IMR-90 (cell line): ENCODE measurements at regions not wholly inside any gene's neighbourhood (a gene's known extent, or its start where the extent isn't known, plus 50 kb on each side); places are given as distances from the start of the nearest gene placed in this dataset.

ENCODE experiments used
- ATAC-seq: fragments of 200-7000 bp; cut with Tn5 transposase; 2 replicates; pipeline ENCODE4 v1.9.1; 2020; ENCODE audit warnings: low read depth, mild to moderate bottlenecking, moderate library complexity
- BruUV-seq: library from RNA; stranded (reverse); fragments of 400-500 nt; replicated peaks from 2 replicates; lab custom pipeline; 2021; lab: Mats Ljungman, UMichigan
- CTCF ChIA-PET: fragments of 300-600 bp; formaldehyde crosslinking; extraction: SDS; loops from one replicate; lab custom pipeline; 2021; ENCODE audit warnings: antibody characterized with exemption; lab: Yijun Ruan, JAX
- POLR2A ChIA-PET: fragments of 300-600 bp; sonication (Branson Sonifier 250); formaldehyde crosslinking; loops from one replicate; lab custom pipeline; 2022; ENCODE audit warnings: antibody characterized with exemption; ENCODE audit not compliant: unreplicated experiment; lab: Charles Lee
- DNase-seq: peaks from one replicate; pipeline ENCODE4 v3.0.0; 2013
- H2AFZ ChIP-seq: replicated peaks from 2 replicates; pipeline ENCODE3; 2013; ENCODE audit warnings: low read length, mild to moderate bottlenecking; ENCODE audit not compliant: poor library complexity
- H2AK5ac ChIP-seq: 2 replicates; pipeline ENCODE4 v1.6.1; 2013; ENCODE audit warnings: low read depth, low read length, inconsistent platforms
- H2AK9ac ChIP-seq: replicated peaks from 2 replicates; pipeline ENCODE3; 2013; ENCODE audit warnings: mild to moderate bottlenecking, low read depth, low read length, moderate library complexity; ENCODE audit not compliant: poor library complexity
- H2BK120ac ChIP-seq: 2 replicates; pipeline ENCODE4 v1.6.1; 2013; ENCODE audit warnings: low read depth, low read length, inconsistent platforms
- H2BK15ac ChIP-seq: 3 replicates; pipeline ENCODE4 v1.6.1; 2013; ENCODE audit warnings: low read depth, low read length, inconsistent platforms
- H2BK20ac ChIP-seq: 2 replicates; pipeline ENCODE4 v1.6.1; 2013; ENCODE audit warnings: low read depth, mild to moderate bottlenecking, inconsistent platforms, low read length, moderate library complexity
- H2BK5ac ChIP-seq: 2 replicates; pipeline ENCODE4 v1.6.1; 2013; ENCODE audit warnings: mild to moderate bottlenecking, low read depth, low read length, inconsistent platforms; ENCODE audit not compliant: poor library complexity, severe bottlenecking
- H3K14ac ChIP-seq: replicated peaks from 2 replicates; pipeline ENCODE4 v1.6.1; 2013; ENCODE audit warnings: low read depth, low read length, inconsistent platforms
- H3K18ac ChIP-seq: 2 replicates; pipeline ENCODE4 v1.6.1; 2013; ENCODE audit warnings: low read depth, low read length, control low read depth
- H3K23ac ChIP-seq: 2 replicates; pipeline ENCODE4 v1.6.1; 2013; ENCODE audit warnings: low read depth, low read length, inconsistent platforms
- H3K27ac ChIP-seq: 2 replicates; pipeline ENCODE4 v1.5.1; 2013; ENCODE audit warnings: mild to moderate bottlenecking, control low read depth, low read length; ENCODE audit not compliant: insufficient read depth
- H3K27me3 ChIP-seq: 2 replicates; pipeline ENCODE4 v1.6.1; 2013; ENCODE audit warnings: low read length; ENCODE audit not compliant: control insufficient read depth, insufficient read depth
- H3K36me3 ChIP-seq: 2 replicates; pipeline ENCODE4 v1.6.1; 2013; ENCODE audit warnings: low read length, mixed read lengths; ENCODE audit not compliant: control insufficient read depth, insufficient read depth
- H3K4ac ChIP-seq: 2 replicates; pipeline ENCODE4 v1.6.1; 2013; ENCODE audit warnings: low read depth, low read length, inconsistent platforms
- H3K4me1 ChIP-seq: 2 replicates; pipeline ENCODE4 v1.6.1; 2013; ENCODE audit warnings: low read length, mixed read lengths; ENCODE audit not compliant: control insufficient read depth, insufficient read depth
- H3K4me2 ChIP-seq: 2 replicates; pipeline ENCODE4 v1.6.1; 2013; ENCODE audit warnings: low read depth, mild to moderate bottlenecking, control low read depth, low read length, moderate library complexity
- H3K4me3 ChIP-seq: 2 replicates; pipeline ENCODE4 v1.5.1; 2013; ENCODE audit warnings: low read depth, mild to moderate bottlenecking, control low read depth, low read length, moderate library complexity; ENCODE audit not compliant: insufficient read depth
- H3K56ac ChIP-seq: 2 replicates; pipeline ENCODE4 v1.6.1; 2013; ENCODE audit warnings: low read length, inconsistent platforms; ENCODE audit not compliant: insufficient read depth; ENCODE audit errors: extremely low read depth
- H3K79me1 ChIP-seq, 2 experiments: 2 replicates each; pipeline ENCODE4 v1.6.1; 2013; ENCODE audit warnings: low read length in 2 of 2, inconsistent platforms in 1 of 2, low read depth in 1 of 2
- H3K9ac ChIP-seq: 2 replicates; pipeline ENCODE4 v1.6.1; 2013; ENCODE audit warnings: low read depth, low read length, control low read depth
- H3K9me1 ChIP-seq: 2 replicates; pipeline ENCODE4 v1.6.1; 2013; ENCODE audit warnings: low read length, inconsistent platforms; ENCODE audit not compliant: insufficient read depth
- H3K9me3 ChIP-seq: 2 replicates; pipeline ENCODE4 v1.6.1; 2013; ENCODE audit warnings: low read length; ENCODE audit not compliant: control insufficient read depth, insufficient read depth
- H4K20me1 ChIP-seq: 2 replicates; pipeline ENCODE4 v1.6.1; 2013; ENCODE audit warnings: low read length, inconsistent platforms; ENCODE audit not compliant: insufficient read depth
- H4K5ac ChIP-seq: 2 replicates; pipeline ENCODE4 v1.6.1; 2013; ENCODE audit warnings: mild to moderate bottlenecking, low read depth, low read length, control low read depth
- H4K8ac ChIP-seq, 2 experiments: 2 replicates each; pipeline ENCODE4 v1.6.1; 2013; ENCODE audit warnings: low read depth in 2 of 2, low read length in 2 of 2, control low read depth in 1 of 2, inconsistent platforms in 1 of 2
- H4K91ac ChIP-seq: 2 replicates; pipeline ENCODE4 v1.6.1; 2013; ENCODE audit warnings: low read depth, low read length, inconsistent platforms; ENCODE audit not compliant: insufficient read depth
- BHLHE40 ChIP-seq: fragments of 150-350 bp; IDR thresholded peaks from 2 replicates; pipeline ENCODE4 v1.6.1; 2016; ENCODE audit warnings: mild to moderate bottlenecking, low read depth, low read length
- CEBPB ChIP-seq: IDR thresholded peaks from 2 replicates; pipeline ENCODE4 v1.6.1; 2012; ENCODE audit warnings: low read depth, low read length, improper control_type of control experiment
- CHD1 ChIP-seq: IDR thresholded peaks from 2 replicates; pipeline ENCODE4 v1.6.1; 2012; ENCODE audit warnings: low read depth, low read length, improper control_type of control experiment
- FOS ChIP-seq: fragments of 150-350 bp; IDR thresholded peaks from 2 replicates; pipeline ENCODE4 v1.6.1; 2016; ENCODE audit warnings: low read depth, low read length
- MAFK ChIP-seq: IDR thresholded peaks from 2 replicates; pipeline ENCODE4 v1.6.1; 2012; ENCODE audit warnings: low read depth, low read length, improper control_type of control experiment
- MAZ ChIP-seq: IDR thresholded peaks from 2 replicates; pipeline ENCODE4 v1.6.1; 2012; ENCODE audit warnings: low read depth, mild to moderate bottlenecking, low read length, improper control_type of control experiment, moderate library complexity, borderline replicate concordance
- MXI1 ChIP-seq: IDR thresholded peaks from 2 replicates; pipeline ENCODE4 v1.6.1; 2012; ENCODE audit warnings: low read depth, mild to moderate bottlenecking, low read length, moderate library complexity, borderline replicate concordance
- NFE2L2 ChIP-seq: fragments of 150-350 bp; IDR thresholded peaks from 2 replicates; pipeline ENCODE4 v1.6.1; 2016; ENCODE audit warnings: low read depth, mild to moderate bottlenecking, low read length
- POLR2A ChIP-seq: IDR thresholded peaks from 2 replicates; pipeline ENCODE4 v1.6.1; 2012; ENCODE audit warnings: mild to moderate bottlenecking, low read depth, low read length
- RAD21 ChIP-seq: IDR thresholded peaks from 2 replicates; pipeline ENCODE4 v1.6.1; 2012; ENCODE audit warnings: low read length, improper control_type of control experiment
- RCOR1 ChIP-seq: IDR thresholded peaks from 2 replicates; pipeline ENCODE4 v1.6.1; 2012; ENCODE audit warnings: mild to moderate bottlenecking, low read length, improper control_type of control experiment; ENCODE audit not compliant: insufficient replicate concordance
- RFX5 ChIP-seq: IDR thresholded peaks from 2 replicates; pipeline ENCODE4 v1.8.0; 2012; ENCODE audit warnings: low read depth, mild to moderate bottlenecking, low read length, moderate library complexity
- SMC3 ChIP-seq: fragments of 150-350 bp; IDR thresholded peaks from 2 replicates; pipeline ENCODE4 v1.6.1; 2016; ENCODE audit warnings: low read depth, mild to moderate bottlenecking, antibody characterized with exemption, low read length, moderate library complexity
- dilution Hi-C: fragments of 300-500 bp; cut with HindIII; formaldehyde crosslinking; loops from one replicate; pipeline ENCODE4 v1.14.3; 2018; ENCODE audit warnings: low sequenced_read_pairs; ENCODE audit not compliant: unreplicated experiment
- in situ Hi-C: fragments of 300-500 bp; cut with MboI; formaldehyde crosslinking; loops from 3 replicates; pipeline ENCODE4 v1.14.3; 2019; ENCODE audit warnings: low sequenced_read_pairs, inconsistent platforms, mixed read lengths
- intact Hi-C: fragments of 100-400 bp; cut with micrococcal nuclease; formaldehyde crosslinking; loops from 2 replicates; pipeline ENCODE4 v1.10.0; 2022
- TF ChIP-seq, protein P1 (sequence below): conservative IDR thresholded peaks from 2 replicates; pipeline ENCODE4 v1.5.1; 2012; ENCODE audit warnings: mild to moderate bottlenecking, low read depth, low read length, improper control_type of control experiment
- TF ChIP-seq, protein P2 (sequence below): fragments of 150-350 bp; IDR thresholded peaks from 2 replicates; pipeline ENCODE4 v1.6.1; 2017; ENCODE audit warnings: mild to moderate bottlenecking, antibody characterized with exemption, low read length, low read depth
- TF ChIP-seq, protein P3 (sequence below): fragments of 150-350 bp; IDR thresholded peaks from 2 replicates; pipeline ENCODE4 v1.6.1; 2016; ENCODE audit warnings: low read depth, mild to moderate bottlenecking, low read length, moderate library complexity, borderline replicate concordance

DNA sequence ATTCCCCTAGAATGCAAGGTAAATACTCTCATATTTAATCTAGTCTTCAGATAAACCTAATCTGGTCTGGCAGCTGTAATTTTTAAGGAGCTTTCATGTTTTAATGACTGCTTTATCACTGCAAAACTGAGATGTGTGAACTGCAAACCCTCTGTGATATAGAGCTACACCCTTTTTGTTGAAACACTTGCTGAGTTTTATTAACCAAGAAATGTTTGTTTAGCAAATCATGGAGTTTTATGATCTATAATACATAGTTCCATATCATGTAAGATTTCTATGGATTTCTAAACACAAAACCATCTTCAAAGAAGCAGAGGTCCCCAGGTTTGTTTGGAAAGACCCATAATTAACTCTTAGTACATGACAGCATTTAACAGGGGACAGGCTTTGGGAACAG is 126.4 kb downstream of the BTC start:
- H3K4me2 ChIP-seq, result no peak overlapping the region
- in situ Hi-C loops (loop anchor here (10.0 kb wide), 1 partner anchor 493 kb away; no protein-coding TSS in a partner anchor), dilution Hi-C loops (no loop called here)

More for the DNA sequence above, 126.4 kb downstream of the BTC start:
- H3K27me3 ChIP-seq, result no peaks in the 10 kb centered on the region; the same call in 1 of the 2 replicates
- intact Hi-C loops, result no loop called here
- no peak overlapping the region for H3K9ac ChIP-seq
- no peak overlapping the region for H2BK5ac ChIP-seq
- H3K9me1 ChIP-seq, result no peaks in the 10 kb centered on the region; the same call in 1 of the 2 replicates
- H4K91ac ChIP-seq, result no peak overlapping the region
- TF ChIP-seq RFX5 (no peak), CEBPB (no peak), MXI1 (no peak), SMC3 (no peak), MAFK (no peak), RAD21 (no peak), CHD1 (no peak), BHLHE40 (no peak), FOS (no peak), MAZ (no peak), RCOR1 (no peak), NFE2L2 (no peak), POLR2A (no peak)
- TF ChIP-seq, protein P1, sequence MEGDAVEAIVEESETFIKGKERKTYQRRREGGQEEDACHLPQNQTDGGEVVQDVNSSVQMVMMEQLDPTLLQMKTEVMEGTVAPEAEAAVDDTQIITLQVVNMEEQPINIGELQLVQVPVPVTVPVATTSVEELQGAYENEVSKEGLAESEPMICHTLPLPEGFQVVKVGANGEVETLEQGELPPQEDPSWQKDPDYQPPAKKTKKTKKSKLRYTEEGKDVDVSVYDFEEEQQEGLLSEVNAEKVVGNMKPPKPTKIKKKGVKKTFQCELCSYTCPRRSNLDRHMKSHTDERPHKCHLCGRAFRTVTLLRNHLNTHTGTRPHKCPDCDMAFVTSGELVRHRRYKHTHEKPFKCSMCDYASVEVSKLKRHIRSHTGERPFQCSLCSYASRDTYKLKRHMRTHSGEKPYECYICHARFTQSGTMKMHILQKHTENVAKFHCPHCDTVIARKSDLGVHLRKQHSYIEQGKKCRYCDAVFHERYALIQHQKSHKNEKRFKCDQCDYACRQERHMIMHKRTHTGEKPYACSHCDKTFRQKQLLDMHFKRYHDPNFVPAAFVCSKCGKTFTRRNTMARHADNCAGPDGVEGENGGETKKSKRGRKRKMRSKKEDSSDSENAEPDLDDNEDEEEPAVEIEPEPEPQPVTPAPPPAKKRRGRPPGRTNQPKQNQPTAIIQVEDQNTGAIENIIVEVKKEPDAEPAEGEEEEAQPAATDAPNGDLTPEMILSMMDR, result no peak
- TF ChIP-seq, protein P2, sequence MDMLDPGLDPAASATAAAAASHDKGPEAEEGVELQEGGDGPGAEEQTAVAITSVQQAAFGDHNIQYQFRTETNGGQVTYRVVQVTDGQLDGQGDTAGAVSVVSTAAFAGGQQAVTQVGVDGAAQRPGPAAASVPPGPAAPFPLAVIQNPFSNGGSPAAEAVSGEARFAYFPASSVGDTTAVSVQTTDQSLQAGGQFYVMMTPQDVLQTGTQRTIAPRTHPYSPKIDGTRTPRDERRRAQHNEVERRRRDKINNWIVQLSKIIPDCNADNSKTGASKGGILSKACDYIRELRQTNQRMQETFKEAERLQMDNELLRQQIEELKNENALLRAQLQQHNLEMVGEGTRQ, result no peak
- TF ChIP-seq, protein P3, sequence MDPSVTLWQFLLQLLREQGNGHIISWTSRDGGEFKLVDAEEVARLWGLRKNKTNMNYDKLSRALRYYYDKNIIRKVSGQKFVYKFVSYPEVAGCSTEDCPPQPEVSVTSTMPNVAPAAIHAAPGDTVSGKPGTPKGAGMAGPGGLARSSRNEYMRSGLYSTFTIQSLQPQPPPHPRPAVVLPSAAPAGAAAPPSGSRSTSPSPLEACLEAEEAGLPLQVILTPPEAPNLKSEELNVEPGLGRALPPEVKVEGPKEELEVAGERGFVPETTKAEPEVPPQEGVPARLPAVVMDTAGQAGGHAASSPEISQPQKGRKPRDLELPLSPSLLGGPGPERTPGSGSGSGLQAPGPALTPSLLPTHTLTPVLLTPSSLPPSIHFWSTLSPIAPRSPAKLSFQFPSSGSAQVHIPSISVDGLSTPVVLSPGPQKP, result no peak
- H3K4me3 ChIP-seq, result no peak overlapping the region
- no peak overlapping the region for H4K8ac ChIP-seq
- no peak overlapping the region for H3K14ac ChIP-seq
- H3K27ac ChIP-seq, result no peak overlapping the region
- H3K4ac ChIP-seq, result no peak overlapping the region
- peaks cover 3% of the 10 kb centered on the region; the same call in 1 of the 2 replicates for H3K4me1 ChIP-seq
- no peak for DNase-seq
- no peaks in the 10 kb centered on the region for H4K20me1 ChIP-seq
- no peak overlapping the region for H2AK5ac ChIP-seq
- BruUV-seq, result no TSS peak
- no peak overlapping the region for H3K23ac ChIP-seq
- no peak overlapping the region for H2BK15ac ChIP-seq
- no peak overlapping the region for H3K18ac ChIP-seq
- no peak overlapping the region for H2AFZ ChIP-seq
- H3K56ac ChIP-seq, result no peak overlapping the region
- H3K9me3 ChIP-seq, result no peaks in the 10 kb centered on the region
- no peak overlapping the region for H2BK20ac ChIP-seq
- H4K5ac ChIP-seq, result no peak overlapping the region
- CTCF ChIA-PET, result interaction anchor here (0.6 to 1.7 kb wide), 2 partner anchors 8 to 29 kb away, joined by 4 to 7 read pairs; no protein-coding TSS in a partner anchor
- no peaks in the 10 kb centered on the region for H3K36me3 ChIP-seq
- POLR2A ChIA-PET, result no interaction called here
- H2BK120ac ChIP-seq, result no peak overlapping the region
- H3K79me1 ChIP-seq, result no peaks in the 10 kb centered on the region
- H2AK9ac ChIP-seq, result no peak overlapping the region
- no peak for ATAC-seq
